HUES48 (cell line): ENCODE measurements at regions not wholly inside any gene's neighbourhood (a gene's known extent, or its start where the extent isn't known, plus 50 kb on each side); places are given as distances from the start of the nearest gene placed in this dataset.
A peak's percentile ranks its signal among the peaks of the same experiment; 100 is the strongest.

Experiments
- H3K27ac ChIP-seq: one replicate; pipeline ENCODE4 v1.7.0; 2013; ENCODE audit warnings: low read depth, low read length, inconsistent platforms
- H3K27me3 ChIP-seq: 2 replicates; pipeline ENCODE4 v1.6.1; 2013; ENCODE audit warnings: mild to moderate bottlenecking, low read length; ENCODE audit not compliant: control insufficient read depth, insufficient read depth
- H3K36me3 ChIP-seq: 2 replicates; pipeline ENCODE4 v1.6.1; 2013; ENCODE audit warnings: low read length; ENCODE audit not compliant: control insufficient read depth, insufficient read depth
- H3K4me1 ChIP-seq: 2 replicates; pipeline ENCODE4 v1.6.1; 2013; ENCODE audit warnings: mild to moderate bottlenecking, low read length; ENCODE audit not compliant: control insufficient read depth, insufficient read depth
- H3K4me3 ChIP-seq: 2 replicates; pipeline ENCODE4 v1.5.1; 2013; ENCODE audit warnings: mild to moderate bottlenecking, low read depth, low read length
- H3K9ac ChIP-seq: 2 replicates; pipeline ENCODE4 v1.6.1; 2013; ENCODE audit warnings: mild to moderate bottlenecking, low read depth, low read length, moderate library complexity
- H3K9me3 ChIP-seq: 2 replicates; pipeline ENCODE4 v1.6.1; 2013; ENCODE audit warnings: low read length; ENCODE audit not compliant: control insufficient read depth, insufficient read depth

DNA sequence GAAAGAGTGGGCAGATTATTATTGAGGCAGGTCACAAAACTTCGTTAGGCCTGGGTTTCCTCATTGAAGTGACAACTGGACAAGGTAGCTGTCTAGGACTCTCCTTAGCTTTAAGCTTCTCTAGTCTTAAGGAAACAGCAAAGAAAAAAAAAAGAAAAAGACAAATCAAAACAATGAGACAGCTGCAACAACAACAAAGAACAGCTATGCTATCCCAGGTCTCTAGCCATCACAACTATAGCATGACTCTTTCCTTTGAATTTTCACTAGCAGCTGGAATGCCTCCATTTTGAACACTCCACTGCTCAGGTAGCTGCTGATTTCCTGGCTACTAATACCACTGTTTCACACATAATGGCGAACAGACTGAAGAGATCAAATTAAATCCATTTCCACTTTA lies 302.4 kb upstream of the SORL1-AS1 start:
- Histone ChIP-seq H3K27ac (no peak overlapping the region), H3K36me3 (no peaks in the 10 kb centered on the region), H3K9me3 (no peaks in the 10 kb centered on the region), H3K27me3 (no peaks in the 10 kb centered on the region), H3K4me3 (no peak overlapping the region), H3K9ac (no peak overlapping the region), H3K4me1 (peaks cover 29% of the 10 kb centered on the region)

- no peaks in the 10 kb centered on the region for H3K9me3 ChIP-seq
- H3K36me3 ChIP-seq = no peaks in the 10 kb centered on the region
- H3K27me3 ChIP-seq = no peaks in the 10 kb centered on the region
- no peak overlapping the region for H3K9ac ChIP-seq
- H3K4me3 ChIP-seq = no peak overlapping the region
- H3K27ac ChIP-seq = no peak overlapping the region
- peaks cover 29% of the 10 kb centered on the region for H3K4me1 ChIP-seq
Measured at GRCh38 chr11:121754598-121754997, 301.8 kb upstream of the SORL1-AS1 start.

DNA sequence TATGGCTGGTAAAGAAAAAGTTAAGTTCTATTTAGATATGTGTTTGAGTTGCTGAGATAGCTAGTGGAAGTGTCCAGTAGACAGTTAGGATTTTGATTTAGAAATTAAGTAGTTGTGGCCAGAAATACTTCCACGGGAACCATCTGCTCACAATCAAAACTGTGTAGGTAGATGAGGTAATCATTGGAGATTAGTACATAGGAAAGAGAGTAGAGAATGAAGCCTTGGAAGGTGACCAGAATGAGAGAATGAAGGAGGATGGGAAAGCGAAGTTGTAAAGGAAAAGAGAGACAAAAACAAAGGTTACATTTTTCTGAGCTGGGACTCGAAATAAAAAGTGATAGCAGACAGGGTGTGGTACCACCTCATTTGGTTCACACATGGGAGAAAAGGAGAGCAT lies 296.9 kb upstream of the SORL1-AS1 start:
- H3K4me3 ChIP-seq = no peak overlapping the region
- no peaks in the 10 kb centered on the region for H3K27me3 ChIP-seq
- H3K36me3 ChIP-seq = no peaks in the 10 kb centered on the region
- no peak overlapping the region for H3K27ac ChIP-seq
- H3K9me3 ChIP-seq = no peaks in the 10 kb centered on the region
- no peak overlapping the region for H3K9ac ChIP-seq
- H3K4me1 ChIP-seq = peaks cover under 1% of the 10 kb centered on the region; the same call in 1 of the 2 replicates

DNA sequence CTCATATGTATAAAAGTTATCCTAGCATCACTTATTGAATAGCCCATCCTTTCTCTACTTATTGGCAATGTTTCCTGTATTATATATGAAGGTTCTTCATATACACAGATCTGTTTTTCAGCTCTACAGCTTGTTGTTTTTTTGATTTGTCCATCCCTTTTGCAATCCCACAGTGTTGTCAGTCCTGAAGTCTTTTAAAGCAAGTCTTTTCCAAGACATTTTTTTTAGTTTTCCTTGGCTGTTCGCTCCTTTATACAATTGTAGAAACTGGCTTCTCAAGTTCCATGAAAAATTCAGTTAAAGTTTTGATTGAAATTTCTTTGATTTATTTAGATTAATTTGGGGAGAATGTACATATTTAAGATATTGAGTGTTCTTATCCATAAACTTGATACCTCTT lies 295.3 kb upstream of the SORL1-AS1 start:
- H3K27ac ChIP-seq = no peak overlapping the region
- no peaks in the 10 kb centered on the region for H3K36me3 ChIP-seq
- H3K27me3 ChIP-seq = no peaks in the 10 kb centered on the region
- H3K9me3 ChIP-seq = peaks cover 8% of the 10 kb centered on the region; the same call in 1 of the 2 replicates
- no peak overlapping the region for H3K4me3 ChIP-seq
- no peak overlapping the region for H3K9ac ChIP-seq
- H3K4me1 ChIP-seq = no peaks in the 10 kb centered on the region

DNA sequence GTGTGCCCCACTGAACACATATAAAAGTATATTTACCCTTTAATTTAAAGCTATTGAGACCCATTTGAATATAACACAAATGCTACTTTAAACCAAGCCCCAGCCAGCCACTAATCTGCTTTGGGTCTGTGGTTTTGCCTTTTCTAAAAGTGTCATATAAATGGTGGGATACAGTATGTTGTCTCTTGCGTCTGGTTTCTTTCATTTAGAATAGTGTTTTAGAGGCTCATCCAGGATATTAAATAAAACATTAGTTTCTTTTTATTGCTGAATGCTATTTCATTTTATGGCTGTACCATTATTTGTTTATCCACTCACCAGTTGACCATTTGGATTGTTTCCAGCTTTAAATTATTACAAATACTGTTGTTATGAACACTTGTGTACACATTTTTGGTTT lies 290.5 kb upstream of the SORL1-AS1 start:
- H3K4me3 ChIP-seq = no peak overlapping the region
- peaks cover 8% of the 10 kb centered on the region; the same call in 1 of the 2 replicates for H3K9me3 ChIP-seq
- H3K9ac ChIP-seq = no peak overlapping the region
- no peaks in the 10 kb centered on the region for H3K4me1 ChIP-seq
- no peaks in the 10 kb centered on the region for H3K36me3 ChIP-seq
- no peaks in the 10 kb centered on the region for H3K27me3 ChIP-seq
- no peak overlapping the region for H3K27ac ChIP-seq

DNA sequence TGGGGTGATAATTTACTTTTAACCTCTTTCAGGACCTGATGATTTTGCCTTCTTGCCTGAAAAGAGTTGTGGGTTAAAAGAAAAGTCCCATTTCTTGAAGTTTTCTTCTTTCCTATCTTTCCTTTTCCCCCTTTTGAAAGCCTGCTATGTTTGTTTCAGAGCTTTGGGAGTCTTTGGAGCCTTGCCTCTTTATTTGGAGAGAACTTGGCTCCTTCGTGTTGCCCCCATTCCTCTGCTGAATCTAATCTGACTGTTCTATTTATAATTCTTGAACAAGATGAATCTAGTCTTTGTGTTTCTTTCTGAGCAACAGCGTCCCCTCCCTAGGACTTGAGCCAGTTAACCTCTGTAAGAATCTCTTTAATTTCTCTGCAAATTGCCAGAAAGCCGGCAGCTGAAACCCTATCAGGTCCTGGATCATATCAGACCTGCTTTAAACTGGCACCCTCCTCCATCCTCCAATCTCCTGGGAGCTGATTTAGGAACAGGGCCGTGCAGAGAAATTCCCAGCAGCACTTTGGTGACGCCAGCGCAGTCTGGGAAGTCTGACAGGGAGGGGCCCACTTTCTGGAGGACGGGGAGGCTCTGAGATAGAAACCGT lies 289.1 kb upstream of the SORL1-AS1 start:
- Histone ChIP-seq H3K4me3 (no peak overlapping the region), H3K4me1 (no peaks in the 10 kb centered on the region), H3K9ac (no peak overlapping the region), H3K9me3 (peaks cover 8% of the 10 kb centered on the region; the same call in 1 of the 2 replicates), H3K36me3 (no peaks in the 10 kb centered on the region), H3K27me3 (no peaks in the 10 kb centered on the region), H3K27ac (no peak overlapping the region)

GRCh38 chr11:121741351-121741760 lies 288.6 kb upstream of the SORL1-AS1 start:
- Histone ChIP-seq H3K36me3 (no peaks in the 10 kb centered on the region), H3K27me3 (no peaks in the 10 kb centered on the region), H3K9ac (no peak overlapping the region), H3K4me3 (no peak overlapping the region), H3K4me1 (no peaks in the 10 kb centered on the region), H3K27ac (no peak overlapping the region), H3K9me3 (peaks cover 8% of the 10 kb centered on the region; the same call in 1 of the 2 replicates)

- no peaks in the 10 kb centered on the region for H3K4me1 ChIP-seq
- H3K9ac ChIP-seq = no peak overlapping the region
- H3K9me3 ChIP-seq = peaks cover 8% of the 10 kb centered on the region; the same call in 1 of the 2 replicates
- no peak overlapping the region for H3K27ac ChIP-seq
- no peaks in the 10 kb centered on the region for H3K36me3 ChIP-seq
- H3K27me3 ChIP-seq = no peaks in the 10 kb centered on the region
- no peak overlapping the region for H3K4me3 ChIP-seq
Measured at GRCh38 chr11:121740902-121741301, 288.1 kb upstream of the SORL1-AS1 start.

DNA sequence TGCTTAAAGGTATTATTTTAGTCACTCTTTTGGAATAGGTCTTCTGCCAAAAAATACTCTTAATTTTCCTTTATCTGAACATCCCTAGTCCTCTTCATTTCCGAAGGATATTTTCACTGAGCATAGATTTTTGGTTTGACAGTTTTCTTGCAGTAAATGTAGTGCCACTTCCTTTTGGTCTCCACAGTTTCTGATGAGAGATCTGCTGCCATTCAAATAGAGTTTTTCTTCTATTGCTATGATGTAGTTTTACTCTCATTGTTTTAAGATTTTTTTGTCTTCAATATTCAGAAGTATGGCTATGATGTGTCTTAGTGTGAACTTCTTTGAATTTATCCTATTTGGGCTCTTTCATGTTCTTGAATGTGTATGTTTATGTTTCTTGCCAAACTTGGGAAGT lies 281.1 kb upstream of the SORL1-AS1 start:
- Histone ChIP-seq H3K9me3 (peaks cover 3% of the 10 kb centered on the region; the same call in 1 of the 2 replicates), H3K27ac (no peak overlapping the region), H3K27me3 (no peaks in the 10 kb centered on the region), H3K9ac (no peak overlapping the region), H3K4me1 (no peaks in the 10 kb centered on the region), H3K4me3 (no peak overlapping the region), H3K36me3 (no peaks in the 10 kb centered on the region)

DNA sequence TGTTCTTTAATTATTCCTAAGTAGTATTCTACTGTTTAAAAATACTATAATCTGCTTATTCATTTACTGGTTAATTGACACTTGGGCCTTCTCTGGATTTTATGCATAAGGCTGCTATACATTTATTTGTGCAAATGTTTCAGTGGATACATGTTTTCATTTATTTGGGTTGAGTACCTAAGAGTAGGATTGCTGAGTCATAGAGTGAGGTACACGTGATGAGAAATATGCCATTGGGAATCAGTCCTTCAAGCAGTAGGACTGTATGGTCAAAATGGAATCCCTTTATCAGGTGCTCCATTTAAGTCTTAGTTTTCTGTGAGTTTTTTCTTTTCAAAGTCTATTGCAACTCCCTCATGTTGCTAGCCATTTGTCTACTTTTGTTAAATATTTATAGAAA lies 275.2 kb upstream of the SORL1-AS1 start:
- Histone ChIP-seq H3K9ac (no peak overlapping the region), H3K27ac (no peak overlapping the region), H3K27me3 (peaks cover 17% of the 10 kb centered on the region), H3K36me3 (no peaks in the 10 kb centered on the region), H3K4me1 (peaks cover 5% of the 10 kb centered on the region; the same call in 1 of the 2 replicates), H3K4me3 (no peak overlapping the region), H3K9me3 (no peaks in the 10 kb centered on the region)

DNA sequence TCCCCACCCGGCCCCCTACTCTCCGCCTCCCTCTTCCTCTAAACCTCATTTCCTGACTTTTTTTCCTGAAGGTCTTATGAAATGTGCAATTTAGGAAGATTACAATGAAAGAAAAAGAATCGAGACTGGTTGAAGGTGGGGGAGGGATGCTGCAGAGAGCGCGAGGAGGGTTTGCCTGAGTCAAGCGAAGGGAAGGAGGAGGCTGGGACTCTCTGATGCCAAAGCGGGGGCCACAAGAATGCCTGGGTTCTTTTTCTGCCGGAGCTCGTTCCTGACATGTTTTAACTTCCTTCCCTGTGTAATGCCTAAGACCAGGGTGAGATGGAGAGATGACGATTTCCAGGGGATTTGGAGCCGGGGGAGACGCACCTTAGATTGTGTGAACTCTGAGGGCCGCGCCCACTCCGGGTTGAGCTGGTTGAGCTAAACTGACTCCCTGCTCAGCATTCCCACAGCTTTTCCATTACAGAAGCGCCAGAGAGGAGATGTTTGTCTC lies 270.5 kb upstream of the SORL1-AS1 start:
- peaks cover 5% of the 10 kb centered on the region; the same call in 1 of the 2 replicates for H3K4me1 ChIP-seq
- H3K27me3 ChIP-seq = peaks cover 22% of the 10 kb centered on the region
- no peak overlapping the region for H3K9ac ChIP-seq
- no peak overlapping the region for H3K27ac ChIP-seq
- no peaks in the 10 kb centered on the region for H3K9me3 ChIP-seq
- H3K4me3 ChIP-seq = peak overlapping the region; percentile 69
- H3K36me3 ChIP-seq = no peaks in the 10 kb centered on the region
